ENCODE measurements at regions not wholly inside any gene's neighbourhood (a gene's known extent, or its start where the extent isn't known, plus 50 kb on each side); places are given as distances from the start of the nearest gene placed in this dataset.

DNA sequence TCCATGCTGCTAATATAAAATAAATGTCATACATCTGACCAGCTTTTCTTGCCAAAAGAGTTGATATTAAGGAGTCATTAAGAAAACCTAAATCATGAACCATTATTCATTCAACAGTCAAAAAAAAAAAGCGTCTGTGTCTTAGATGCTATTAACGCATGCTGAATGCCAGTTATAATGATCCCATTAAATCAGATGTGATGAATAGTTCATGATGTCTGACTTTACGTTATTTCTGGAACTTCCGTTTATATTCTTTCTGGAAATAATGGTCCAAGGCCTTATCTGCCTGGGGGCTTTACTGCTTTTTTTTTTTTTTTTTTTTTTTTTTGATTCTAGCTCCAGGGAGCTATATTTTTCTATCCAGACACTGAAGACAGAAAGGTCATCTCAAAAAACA is 877.1 kb downstream of the HACE1 start:
- Histone ChIP-seq H3K4me2 (ENCODE audit: insufficient read depth, low read length) (no peak overlapping the region), H3K9me3 (replicated peaks; ENCODE audit: control insufficient read depth, insufficient read depth, low read length) (no peaks in the 10 kb centered on the region), H3K9ac (replicated peaks; ENCODE audit: extremely low read depth, insufficient read depth, low read length) (no peak overlapping the region), H3K4me3 (replicated peaks in 1 of 3; ENCODE audit: insufficient read depth in 1 of 3, low read depth in 1 of 3, low read length in 3 of 3) (no peak overlapping the region), H3K27me3 (ENCODE audit: control insufficient read depth in 2 of 2, insufficient read depth in 2 of 2, low read length in 2 of 2) (no peaks in the 10 kb centered on the region), H3K27ac (ENCODE audit: insufficient read depth, low read depth, low read length) (no peak overlapping the region), H3K79me2 (ENCODE audit: control insufficient read depth, insufficient read depth, low read length) (no peaks in the 10 kb centered on the region), H2AFZ (ENCODE audit: low read depth, low read length) (no peak overlapping the region), H3K9me1 (replicated peaks; ENCODE audit: control insufficient read depth, extremely low read depth, insufficient read depth, low read length) (no peaks in the 10 kb centered on the region), H3K4me1 (ENCODE audit: control insufficient read depth, extremely low read depth, insufficient read depth, low read length) (no peaks in the 10 kb centered on the region), H3K36me3 (ENCODE audit: control insufficient read depth in 2 of 2, extremely low read depth in 1 of 2, insufficient read depth in 2 of 2, low read length in 2 of 2) (no peaks in the 10 kb centered on the region), H4K20me1 (replicated peaks; ENCODE audit: control insufficient read depth, extremely low read depth, insufficient read depth, low read length) (no peaks in the 10 kb centered on the region)
- ChIA-PET CTCF (no interaction called here), POLR2A (no interaction called here)
- dilution Hi-C loops (cut with MboI; ENCODE audit: extremely low pct_ligation_motif_present, low sequenced_read_pairs): no loop called here
- DNase-seq (ENCODE audit: low read depth, low spot score) (no peak), FAIRE-seq (no peak)
- intact Hi-C loops (cut with micrococcal nuclease): no loop called here
- BruUV-seq (replicated peaks): no TSS peak
- no peak for TF ChIP-seq FOS (IDR thresholded peaks at IDR 0.05; ENCODE audit: borderline replicate concordance, insufficient read depth, low read length)
- TF ChIP-seq GATA2 (IDR thresholded peaks at IDR 0.05; ENCODE audit: insufficient read depth, insufficient read length, low read depth, low read length): no peak
- TF ChIP-seq EZH2 (IDR thresholded peaks at IDR 0.05; ENCODE audit: borderline replicate concordance, low read depth, low read length, severe bottlenecking): no peak
- TF ChIP-seq, protein P1, sequence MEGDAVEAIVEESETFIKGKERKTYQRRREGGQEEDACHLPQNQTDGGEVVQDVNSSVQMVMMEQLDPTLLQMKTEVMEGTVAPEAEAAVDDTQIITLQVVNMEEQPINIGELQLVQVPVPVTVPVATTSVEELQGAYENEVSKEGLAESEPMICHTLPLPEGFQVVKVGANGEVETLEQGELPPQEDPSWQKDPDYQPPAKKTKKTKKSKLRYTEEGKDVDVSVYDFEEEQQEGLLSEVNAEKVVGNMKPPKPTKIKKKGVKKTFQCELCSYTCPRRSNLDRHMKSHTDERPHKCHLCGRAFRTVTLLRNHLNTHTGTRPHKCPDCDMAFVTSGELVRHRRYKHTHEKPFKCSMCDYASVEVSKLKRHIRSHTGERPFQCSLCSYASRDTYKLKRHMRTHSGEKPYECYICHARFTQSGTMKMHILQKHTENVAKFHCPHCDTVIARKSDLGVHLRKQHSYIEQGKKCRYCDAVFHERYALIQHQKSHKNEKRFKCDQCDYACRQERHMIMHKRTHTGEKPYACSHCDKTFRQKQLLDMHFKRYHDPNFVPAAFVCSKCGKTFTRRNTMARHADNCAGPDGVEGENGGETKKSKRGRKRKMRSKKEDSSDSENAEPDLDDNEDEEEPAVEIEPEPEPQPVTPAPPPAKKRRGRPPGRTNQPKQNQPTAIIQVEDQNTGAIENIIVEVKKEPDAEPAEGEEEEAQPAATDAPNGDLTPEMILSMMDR (IDR thresholded peaks at IDR 0.05; ENCODE audit: extremely low read depth in 1 of 2, insufficient read depth in 1 of 2, low read depth in 1 of 2, low read length in 2 of 2): no peak
- TF ChIP-seq POLR2A (IDR thresholded peaks at IDR 0.05; ENCODE audit: low read depth, low read length): no peak
- no peak for TF ChIP-seq POLR2AphosphoS5 (IDR thresholded peaks at IDR 0.05; ENCODE audit: insufficient read depth, low read depth, low read length)
- no peak for TF ChIP-seq MYC (IDR thresholded peaks at IDR 0.05; ENCODE audit: low read depth, low read length)
- TF ChIP-seq, protein P2, sequence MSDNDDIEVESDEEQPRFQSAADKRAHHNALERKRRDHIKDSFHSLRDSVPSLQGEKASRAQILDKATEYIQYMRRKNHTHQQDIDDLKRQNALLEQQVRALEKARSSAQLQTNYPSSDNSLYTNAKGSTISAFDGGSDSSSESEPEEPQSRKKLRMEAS (IDR thresholded peaks at IDR 0.05; ENCODE audit: insufficient read depth, insufficient read length): no peak
- TF ChIP-seq JUN (IDR thresholded peaks at IDR 0.05; ENCODE audit: borderline replicate concordance, insufficient read depth, insufficient read length, low read depth): no peak

Data from endothelial cell of umbilical vein (primary cell).